Endothelial cell (in vitro differentiated cells): ENCODE measurements at regions not wholly inside any gene's neighbourhood (a gene's known extent, or its start where the extent isn't known, plus 50 kb on each side); places are given as distances from the start of the nearest gene placed in this dataset.

ENCODE experiments used
- DNase-seq: peaks from one replicate; pipeline ENCODE4 v3.0.0; 2021; ENCODE audit warnings: low spot score
- H3K27ac Mint-ChIP-seq: one replicate; pipeline ENCODE4 v1.8.0; 2021; ENCODE audit warnings: mixed read lengths, inconsistent platforms; ENCODE audit not compliant: unreplicated experiment
- H3K27me3 Mint-ChIP-seq: one replicate; pipeline ENCODE4 v1.8.0; 2021; ENCODE audit warnings: mild to moderate bottlenecking, moderate library complexity, mixed read lengths, inconsistent platforms; ENCODE audit not compliant: unreplicated experiment
- H3K36me3 Mint-ChIP-seq: one replicate; pipeline ENCODE4 v1.8.0; 2021; ENCODE audit warnings: mild to moderate bottlenecking, low read depth, mixed read lengths, inconsistent platforms; ENCODE audit not compliant: unreplicated experiment
- H3K4me1 Mint-ChIP-seq: one replicate; pipeline ENCODE4 v1.8.0; 2021; ENCODE audit warnings: mild to moderate bottlenecking, mixed read lengths, inconsistent platforms; ENCODE audit not compliant: unreplicated experiment
- H3K4me3 Mint-ChIP-seq: one replicate; pipeline ENCODE4 v1.8.0; 2021; ENCODE audit warnings: mild to moderate bottlenecking, mixed read lengths, inconsistent platforms; ENCODE audit not compliant: unreplicated experiment
- H3K9me3 Mint-ChIP-seq: one replicate; pipeline ENCODE4 v1.8.0; 2021; ENCODE audit warnings: mixed read lengths, inconsistent platforms; ENCODE audit not compliant: unreplicated experiment
- CTCF ChIP-seq: fragments of 200-600 bp; sonication (generic); IDR thresholded peaks from one replicate; pipeline ENCODE4 v1.5.0; 2021; ENCODE audit warnings: antibody characterized with exemption; ENCODE audit not compliant: unreplicated experiment

- TF ChIP-seq CTCF, result no peak
- H3K27ac Mint-ChIP-seq, result no peak overlapping the region
- H3K27me3 Mint-ChIP-seq, result no peaks in the 10 kb centered on the region
- H3K36me3 Mint-ChIP-seq, result no peaks in the 10 kb centered on the region
- H3K9me3 Mint-ChIP-seq, result no peaks in the 10 kb centered on the region
- H3K4me1 Mint-ChIP-seq, result no peaks in the 10 kb centered on the region
- no peak overlapping the region for H3K4me3 Mint-ChIP-seq
- no peak for DNase-seq
Measured at GRCh38 chr12:38995249-38995648, 89.9 kb upstream of the CPNE8 start.

GRCh38 chr12:38985961-38986360, 80.6 kb upstream of the CPNE8 start:
- Mint-ChIP-seq H3K4me1 (no peaks in the 10 kb centered on the region), H3K27me3 (no peaks in the 10 kb centered on the region), H3K4me3 (no peak overlapping the region), H3K36me3 (no peaks in the 10 kb centered on the region), H3K9me3 (peaks cover 5% of the 10 kb centered on the region), H3K27ac (no peak overlapping the region)
- no peak for TF ChIP-seq CTCF
- no peak for DNase-seq

- no peaks in the 10 kb centered on the region for H3K4me1 Mint-ChIP-seq
Measured at GRCh38 chr12:38984388-38984787, 79.0 kb upstream of the CPNE8 start.

GRCh38 chr12:38983117-38983571, 77.8 kb upstream of the CPNE8 start:
- Mint-ChIP-seq H3K9me3 (peaks cover 5% of the 10 kb centered on the region), H3K4me3 (no peak overlapping the region), H3K36me3 (no peaks in the 10 kb centered on the region), H3K27ac (no peak overlapping the region), H3K4me1 (no peaks in the 10 kb centered on the region), H3K27me3 (no peaks in the 10 kb centered on the region)
- DNase-seq, result no peak
- no peak for TF ChIP-seq CTCF

More at GRCh38 chr12:38984388-38984787, 79.0 kb upstream of the CPNE8 start:
- Mint-ChIP-seq H3K27me3 (no peaks in the 10 kb centered on the region), H3K9me3 (peaks cover 5% of the 10 kb centered on the region), H3K27ac (no peak overlapping the region), H3K36me3 (no peaks in the 10 kb centered on the region), H3K4me3 (no peak overlapping the region)
- no peak for DNase-seq
- TF ChIP-seq CTCF, result no peak

GRCh38 chr12:38977132-38977531, 71.7 kb upstream of the CPNE8 start:
- no peaks in the 10 kb centered on the region for H3K4me1 Mint-ChIP-seq
- DNase-seq, result no peak
- H3K27me3 Mint-ChIP-seq, result no peaks in the 10 kb centered on the region
- TF ChIP-seq CTCF, result no peak
- H3K9me3 Mint-ChIP-seq, result no peaks in the 10 kb centered on the region
- H3K36me3 Mint-ChIP-seq, result no peaks in the 10 kb centered on the region
- H3K27ac Mint-ChIP-seq, result no peak overlapping the region
- no peak overlapping the region for H3K4me3 Mint-ChIP-seq
